Hepatocyte (in vitro differentiated cells): ENCODE measurements at regions not wholly inside any gene's neighbourhood (a gene's known extent, or its start where the extent isn't known, plus 50 kb on each side); places are given as distances from the start of the nearest gene placed in this dataset.

ENCODE experiments used
- CTCF ChIP-seq: fragments of 200-600 bp; sonication (generic); IDR thresholded peaks from 2 replicates; pipeline ENCODE4 v1.5.1; 2016; ENCODE audit warnings: antibody characterized with exemption, mild to moderate bottlenecking; ENCODE audit not compliant: poor library complexity
- EZH2phosphoT487 ChIP-seq: fragments of 200-600 bp; sonication (generic); IDR thresholded peaks from one replicate; pipeline ENCODE4 v1.6.1; 2018; ENCODE audit warnings: antibody characterized with exemption, mild to moderate bottlenecking, low read depth, moderate library complexity; ENCODE audit not compliant: unreplicated experiment, severe bottlenecking

- no peak for TF ChIP-seq EZH2phosphoT487
- TF ChIP-seq CTCF = no peak
These were observed 1434.8 kb downstream of the TBC1D22A start for GRCh38 chr22:48197189-48197690.
